Adrenal gland (tissue), 5 donors: ENCODE measurements at regions not wholly inside any gene's neighbourhood (a gene's known extent, or its start where the extent isn't known, plus 50 kb on each side); places are given as distances from the start of the nearest gene placed in this dataset.

ENCODE experiments used
- POLR2A ChIP-seq, 2 donors: fragments of 450-650 bp; IDR thresholded peaks; one replicate each; pipeline ENCODE4 v1.6.1; 2017; ENCODE audit warnings: antibody characterized with exemption in 2 of 2, mild to moderate bottlenecking in 2 of 2, moderate library complexity in 1 of 2
- TF ChIP-seq, protein P1 (sequence below), 6 experiments: fragments of 450-650 bp in 4 of 6; fragments of 200-600 bp in 2 of 6; sonication (generic) in 1 of 6; IDR thresholded peaks; 1 replicate in 5 of 6; 2 replicates in 1 of 6; pipeline versions ENCODE4 v1.5.1 to v1.8.0; 2016 to 2021; ENCODE audit warnings: antibody characterized with exemption in 6 of 6, mild to moderate bottlenecking in 2 of 6, moderate library complexity in 1 of 6
- donor health status: DM: no; HTN: no; CAD: no.

DNA sequence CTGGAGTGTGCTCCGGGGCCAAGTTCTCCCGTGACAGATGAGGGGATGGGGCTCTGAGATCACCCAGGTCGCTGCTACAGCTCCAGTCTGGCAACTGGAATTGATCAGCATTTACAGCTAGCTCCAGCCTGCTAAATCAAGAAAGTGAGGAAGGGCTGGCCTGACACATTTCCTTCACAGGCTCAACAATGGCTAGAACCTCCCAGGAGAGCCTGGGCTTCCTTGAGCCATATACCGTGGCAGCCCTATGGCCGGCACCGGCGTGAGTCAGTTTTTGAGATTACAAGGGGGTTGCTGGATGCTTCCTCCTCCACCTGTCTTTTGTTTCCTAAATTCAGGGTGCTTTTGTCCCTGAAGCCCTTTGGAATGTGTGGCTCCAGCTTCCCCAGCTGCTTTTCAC is 104.2 kb downstream of the ETS2 start:
- TF ChIP-seq, protein P1, sequence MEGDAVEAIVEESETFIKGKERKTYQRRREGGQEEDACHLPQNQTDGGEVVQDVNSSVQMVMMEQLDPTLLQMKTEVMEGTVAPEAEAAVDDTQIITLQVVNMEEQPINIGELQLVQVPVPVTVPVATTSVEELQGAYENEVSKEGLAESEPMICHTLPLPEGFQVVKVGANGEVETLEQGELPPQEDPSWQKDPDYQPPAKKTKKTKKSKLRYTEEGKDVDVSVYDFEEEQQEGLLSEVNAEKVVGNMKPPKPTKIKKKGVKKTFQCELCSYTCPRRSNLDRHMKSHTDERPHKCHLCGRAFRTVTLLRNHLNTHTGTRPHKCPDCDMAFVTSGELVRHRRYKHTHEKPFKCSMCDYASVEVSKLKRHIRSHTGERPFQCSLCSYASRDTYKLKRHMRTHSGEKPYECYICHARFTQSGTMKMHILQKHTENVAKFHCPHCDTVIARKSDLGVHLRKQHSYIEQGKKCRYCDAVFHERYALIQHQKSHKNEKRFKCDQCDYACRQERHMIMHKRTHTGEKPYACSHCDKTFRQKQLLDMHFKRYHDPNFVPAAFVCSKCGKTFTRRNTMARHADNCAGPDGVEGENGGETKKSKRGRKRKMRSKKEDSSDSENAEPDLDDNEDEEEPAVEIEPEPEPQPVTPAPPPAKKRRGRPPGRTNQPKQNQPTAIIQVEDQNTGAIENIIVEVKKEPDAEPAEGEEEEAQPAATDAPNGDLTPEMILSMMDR (IDR thresholded peaks at IDR 0.05), result no peak
- no peak for TF ChIP-seq POLR2A (IDR thresholded peaks at IDR 0.05)
